ENCODE measurements at regions not wholly inside any gene's neighbourhood (a gene's known extent, or its start where the extent isn't known, plus 50 kb on each side); places are given as distances from the start of the nearest gene placed in this dataset.
"Not testable (repeated sequence)": the region's sequence is repeated elsewhere in the genome, so short reads cannot be mapped to it uniquely, and the experiment has no call there.

GRCh38 chr9:38342532-38342931 lies 50.0 kb upstream of the ALDH1B1 start:
- no peak for ATAC-seq

- no peak for ATAC-seq
These were observed 50.4 kb upstream of the ALDH1B1 start for GRCh38 chr9:38342096-38342495.

GRCh38 chr9:38339496-38339895 lies 53.0 kb upstream of the ALDH1B1 start:
- no peak for ATAC-seq

- ATAC-seq = no peak
These were observed 53.4 kb upstream of the ALDH1B1 start for GRCh38 chr9:38339087-38339486.

DNA sequence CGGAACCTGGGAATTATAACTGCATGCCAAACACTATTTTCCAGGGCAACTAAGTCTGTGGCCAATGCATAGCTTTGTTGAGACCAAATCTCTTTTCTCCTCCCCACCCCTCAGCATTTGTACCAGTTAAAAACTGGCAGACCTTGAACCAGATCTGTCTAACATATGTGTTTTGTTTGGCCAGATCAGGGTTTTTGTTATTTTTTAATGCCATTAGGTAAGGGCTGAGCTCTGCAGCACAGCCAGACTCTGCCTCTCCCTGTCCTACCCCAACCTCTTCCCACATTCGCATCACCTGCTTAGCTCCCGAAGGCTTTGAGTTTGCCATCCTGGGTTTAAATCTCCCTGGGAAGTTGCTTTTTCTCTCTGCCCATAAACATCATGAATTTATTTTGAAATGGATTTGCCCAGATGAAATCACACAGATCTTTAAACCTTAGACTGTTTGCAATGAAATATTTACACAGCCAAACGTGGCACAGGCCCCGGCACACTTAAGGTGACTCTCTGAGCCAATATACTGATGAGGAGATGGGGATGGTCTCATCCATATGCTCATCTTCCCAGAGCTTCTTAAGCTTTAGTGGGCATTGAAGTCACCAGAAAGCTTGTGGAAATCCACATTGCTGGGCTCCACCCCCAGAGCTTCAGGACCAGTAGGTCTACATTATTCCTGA lies 54.0 kb upstream of the ALDH1B1 start:
- no peak for ATAC-seq

DNA sequence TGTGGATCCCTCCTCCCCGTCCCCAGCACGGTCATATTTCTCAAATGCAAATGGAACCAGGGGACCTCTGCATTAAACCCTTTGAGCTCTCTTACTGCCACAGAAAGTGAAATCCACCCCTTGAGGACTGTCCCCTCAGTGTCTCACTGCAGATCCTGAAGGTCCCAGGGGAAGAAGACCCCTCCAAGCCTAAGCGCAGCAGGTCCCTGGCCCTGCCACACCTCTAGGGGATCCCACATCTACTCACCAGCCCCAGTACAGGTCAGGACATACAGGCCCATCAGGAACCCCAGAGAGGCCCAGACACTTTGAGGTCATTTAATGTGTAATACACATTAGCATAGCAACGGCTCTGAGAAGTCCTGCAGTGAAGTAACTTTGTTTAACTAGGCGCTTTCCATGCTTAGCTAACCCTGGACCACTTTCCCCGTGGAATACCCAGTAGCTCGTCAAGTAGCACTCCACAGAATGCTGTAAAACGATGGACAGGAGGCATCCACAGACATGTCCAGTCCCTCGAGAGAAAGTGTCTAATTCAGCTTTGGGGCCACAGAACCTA lies 54.7 kb upstream of the ALDH1B1 start:
- ATAC-seq = no peak

- no peak for ATAC-seq
These were observed 55.3 kb upstream of the ALDH1B1 start for GRCh38 chr9:38337181-38337580.

GRCh38 chr9:38336341-38336740 lies 56.2 kb upstream of the ALDH1B1 start:
- ATAC-seq = no peak

- ATAC-seq = no peak
These were observed 56.8 kb upstream of the ALDH1B1 start for GRCh38 chr9:38335686-38336085.

DNA sequence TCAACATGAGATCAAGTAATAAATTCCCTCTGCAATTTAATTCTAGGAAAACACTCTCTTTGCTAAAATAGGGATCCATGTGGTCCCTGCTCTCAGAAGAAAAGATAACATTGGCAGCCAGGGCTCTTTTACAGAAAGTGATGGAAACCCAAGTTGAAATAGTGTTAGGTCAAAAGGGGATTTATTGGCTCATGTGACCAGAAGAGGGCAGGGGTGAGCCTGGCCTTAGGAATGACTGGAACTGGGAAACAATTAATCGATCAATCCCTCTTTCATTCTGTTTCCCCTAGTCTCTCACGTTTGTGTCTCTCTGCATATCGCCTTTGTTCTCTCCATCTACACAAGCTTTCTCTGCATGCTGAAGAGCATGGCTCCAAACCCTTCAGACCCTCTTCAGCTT lies 58.3 kb upstream of the ALDH1B1 start:
- no peak for ATAC-seq

DNA sequence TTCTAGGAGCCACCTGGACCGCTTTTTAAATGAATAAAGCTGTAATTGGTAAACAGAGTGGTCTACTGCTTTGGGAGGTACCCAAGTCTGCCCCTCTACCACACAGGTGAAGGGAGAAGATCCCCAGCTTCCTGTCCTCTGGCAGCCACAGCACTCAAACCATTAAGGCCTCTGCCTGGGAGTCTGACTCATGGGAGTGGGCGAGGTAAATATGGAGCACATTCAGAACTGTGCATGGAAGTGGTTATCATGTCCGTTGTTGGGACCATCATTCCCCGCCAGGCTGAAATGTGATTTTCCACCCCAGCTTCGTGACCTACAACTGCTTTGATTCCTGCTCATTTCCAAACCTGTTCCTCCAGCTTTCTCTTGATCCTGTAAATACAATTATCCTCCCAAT lies 59.5 kb upstream of the ALDH1B1 start:
- ATAC-seq = no peak

GRCh38 chr9:38332625-38333024 lies 59.9 kb upstream of the ALDH1B1 start:
- no peak for ATAC-seq

GRCh38 chr9:38331141-38331540 lies 61.4 kb upstream of the ALDH1B1 start:
- ATAC-seq = no peak

DNA sequence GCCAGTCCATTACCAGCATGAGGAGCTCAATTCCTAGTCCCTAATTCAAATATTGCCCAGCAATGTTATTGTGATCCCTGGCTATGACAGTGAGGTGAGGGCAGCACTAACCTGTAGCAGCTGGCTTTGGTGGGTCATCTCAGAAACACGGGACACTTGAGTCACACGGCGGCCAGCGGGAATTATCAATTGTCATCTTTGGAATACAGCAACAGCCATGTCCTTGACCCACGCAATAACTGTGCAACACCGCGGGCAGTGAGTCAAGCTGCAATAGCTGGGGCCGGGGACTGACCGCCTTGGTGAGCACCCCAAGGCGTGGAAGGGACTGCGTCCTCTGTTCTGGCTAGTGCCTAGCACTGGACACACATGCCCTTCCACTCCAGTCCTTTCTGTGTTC lies 62.5 kb upstream of the ALDH1B1 start:
- no peak for ATAC-seq

DNA sequence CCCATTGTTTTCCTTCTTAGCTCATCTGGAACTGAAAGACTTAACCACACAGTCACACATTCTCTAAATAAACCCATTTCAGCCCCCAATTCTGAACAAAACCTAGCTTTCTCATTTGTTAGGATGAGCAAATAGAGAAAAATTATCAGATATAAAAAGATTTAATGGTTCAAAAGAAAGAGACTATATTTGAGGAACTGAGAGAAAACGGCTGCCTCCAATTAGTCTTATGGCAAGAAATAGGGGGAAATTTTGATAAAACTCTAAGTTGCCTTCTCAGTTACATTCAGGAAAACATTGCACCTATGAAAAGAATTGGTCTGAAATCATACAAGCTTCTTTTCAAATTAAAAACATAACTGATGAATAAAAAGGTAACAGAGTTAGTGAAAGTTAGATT lies 63.7 kb upstream of the ALDH1B1 start:
- ATAC-seq = no peak

DNA sequence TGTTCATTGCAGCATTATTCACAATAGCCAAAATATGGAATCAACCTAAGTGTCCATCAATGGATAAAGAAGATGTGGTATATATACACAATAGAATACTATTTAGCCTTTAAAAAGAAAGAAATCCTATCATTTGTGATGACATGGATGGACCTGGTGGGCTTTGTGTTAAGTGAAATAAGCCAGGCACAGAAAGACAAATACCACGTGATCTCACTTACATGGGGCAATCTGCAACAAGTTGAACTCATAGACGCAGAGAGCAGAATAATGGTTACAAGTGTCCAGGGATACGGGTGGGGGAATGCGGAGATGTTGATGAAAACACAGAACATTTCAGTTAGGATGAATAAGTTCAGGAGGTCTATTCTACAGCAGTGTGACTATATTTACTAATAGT lies 66.4 kb upstream of the ALDH1B1 start:
- no peak for ATAC-seq

DNA sequence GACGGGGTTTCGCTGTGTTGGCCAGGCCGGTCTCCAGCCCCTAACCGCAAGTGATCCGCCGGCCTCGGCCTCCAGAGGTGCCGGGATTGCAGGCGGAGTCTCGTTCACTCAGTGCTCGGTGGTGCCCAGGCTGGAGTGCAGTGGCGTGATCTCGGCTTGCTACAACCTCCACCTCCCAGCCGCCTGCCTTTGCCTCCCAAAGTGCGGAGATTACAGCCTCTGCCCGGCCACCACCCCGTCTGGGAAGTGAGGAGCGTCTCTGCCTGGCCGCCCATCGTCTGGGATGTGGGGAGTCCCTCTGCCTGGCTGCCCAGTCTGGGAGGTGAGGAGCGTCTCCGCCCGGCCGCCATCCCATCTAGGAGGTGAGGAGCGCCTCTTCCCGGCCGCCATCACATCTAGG lies 68.3 kb upstream of the ALDH1B1 start:
- not testable (repeated sequence) for ATAC-seq

GRCh38 chr9:38322937-38323336 lies 69.6 kb upstream of the ALDH1B1 start:
- no peak for ATAC-seq

GRCh38 chr9:38319496-38320173 lies 72.9 kb upstream of the ALDH1B1 start:
- ATAC-seq = no peak

GRCh38 chr9:38318759-38319495 lies 73.6 kb upstream of the ALDH1B1 start:
- ATAC-seq = peak; percentile 52

DNA sequence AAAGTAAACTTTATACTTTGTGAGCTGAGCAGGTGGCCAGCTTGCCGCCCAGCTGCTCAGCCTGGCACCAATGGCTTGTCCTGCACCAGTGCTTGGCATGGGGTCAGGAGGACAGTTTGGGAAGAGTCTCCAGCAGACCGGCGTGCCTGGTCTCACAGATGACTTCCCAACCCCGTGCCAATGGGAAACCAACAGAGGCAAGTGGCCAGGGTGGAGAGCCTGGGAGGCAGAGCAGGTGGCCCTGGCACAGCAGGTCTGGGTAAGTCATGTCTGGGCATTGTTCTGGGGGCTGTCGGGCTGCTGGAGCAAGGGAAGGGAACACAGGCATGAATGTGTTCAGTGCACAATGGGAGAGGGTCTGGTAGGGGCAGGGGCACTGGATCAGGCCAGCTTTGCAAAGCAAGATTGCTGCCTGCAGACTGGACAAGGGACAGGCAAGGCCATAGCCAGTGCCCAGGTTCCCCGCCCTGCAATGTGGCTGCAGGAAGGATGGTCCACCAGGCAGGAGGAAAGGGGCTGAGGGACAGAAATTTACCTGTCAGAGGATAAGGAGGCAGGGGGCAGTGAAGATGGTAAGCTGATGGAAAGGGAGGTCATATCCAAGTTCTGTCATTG lies 76.2 kb upstream of the ALDH1B1 start:
- ATAC-seq = peak; percentile 20

GRCh38 chr9:38315085-38315595 lies 77.4 kb upstream of the ALDH1B1 start:
- ATAC-seq = no peak

- ATAC-seq = no peak
These were observed 79.1 kb upstream of the ALDH1B1 start for GRCh38 chr9:38313421-38313820.
